PFSK-1 (cell line): ENCODE measurements at regions not wholly inside any gene's neighbourhood (a gene's known extent, or its start where the extent isn't known, plus 50 kb on each side); places are given as distances from the start of the nearest gene placed in this dataset.

ENCODE experiments used
- SIN3A ChIP-seq: IDR thresholded peaks from 2 replicates; pipeline ENCODE4 v1.6.1; 2012; ENCODE audit warnings: mild to moderate bottlenecking, low read length, moderate library complexity, borderline replicate concordance; ENCODE audit not compliant: insufficient read depth
- TAF1 ChIP-seq: IDR thresholded peaks from 2 replicates; pipeline ENCODE4 v1.6.1; 2012; ENCODE audit warnings: low read length, control low read depth, borderline replicate concordance; ENCODE audit not compliant: insufficient read depth

GRCh38 chr9:90121762-90122161 lies 517.0 kb downstream of the GADD45G start:
- TF ChIP-seq SIN3A (no peak), TAF1 (no peak)
